ENCODE measurements at regions not wholly inside any gene's neighbourhood (a gene's known extent, or its start where the extent isn't known, plus 50 kb on each side); places are given as distances from the start of the nearest gene placed in this dataset.
A peak's percentile ranks its signal among the peaks of the same experiment; 100 is the strongest.

DNA sequence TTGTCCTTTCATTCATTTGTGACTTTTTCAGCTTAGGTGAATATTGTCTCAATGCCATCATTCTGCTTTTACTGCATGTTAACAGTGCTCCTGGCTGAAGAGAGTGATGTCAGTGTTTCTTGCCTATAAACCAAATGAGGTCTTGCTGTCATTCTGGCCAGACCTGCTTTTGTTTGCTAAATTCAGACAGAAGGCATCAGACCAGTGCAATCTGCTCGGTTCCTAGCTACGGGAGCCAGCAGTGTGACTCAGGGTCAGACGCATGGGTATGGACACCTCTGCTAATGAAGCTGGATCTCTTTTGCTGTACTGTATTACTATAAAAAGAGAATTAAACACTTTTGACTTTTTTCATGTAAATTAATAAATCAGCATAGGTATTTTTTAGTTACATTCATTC lies 178.9 kb downstream of the TMEM182 start (continued):
- TF ChIP-seq, protein P1, sequence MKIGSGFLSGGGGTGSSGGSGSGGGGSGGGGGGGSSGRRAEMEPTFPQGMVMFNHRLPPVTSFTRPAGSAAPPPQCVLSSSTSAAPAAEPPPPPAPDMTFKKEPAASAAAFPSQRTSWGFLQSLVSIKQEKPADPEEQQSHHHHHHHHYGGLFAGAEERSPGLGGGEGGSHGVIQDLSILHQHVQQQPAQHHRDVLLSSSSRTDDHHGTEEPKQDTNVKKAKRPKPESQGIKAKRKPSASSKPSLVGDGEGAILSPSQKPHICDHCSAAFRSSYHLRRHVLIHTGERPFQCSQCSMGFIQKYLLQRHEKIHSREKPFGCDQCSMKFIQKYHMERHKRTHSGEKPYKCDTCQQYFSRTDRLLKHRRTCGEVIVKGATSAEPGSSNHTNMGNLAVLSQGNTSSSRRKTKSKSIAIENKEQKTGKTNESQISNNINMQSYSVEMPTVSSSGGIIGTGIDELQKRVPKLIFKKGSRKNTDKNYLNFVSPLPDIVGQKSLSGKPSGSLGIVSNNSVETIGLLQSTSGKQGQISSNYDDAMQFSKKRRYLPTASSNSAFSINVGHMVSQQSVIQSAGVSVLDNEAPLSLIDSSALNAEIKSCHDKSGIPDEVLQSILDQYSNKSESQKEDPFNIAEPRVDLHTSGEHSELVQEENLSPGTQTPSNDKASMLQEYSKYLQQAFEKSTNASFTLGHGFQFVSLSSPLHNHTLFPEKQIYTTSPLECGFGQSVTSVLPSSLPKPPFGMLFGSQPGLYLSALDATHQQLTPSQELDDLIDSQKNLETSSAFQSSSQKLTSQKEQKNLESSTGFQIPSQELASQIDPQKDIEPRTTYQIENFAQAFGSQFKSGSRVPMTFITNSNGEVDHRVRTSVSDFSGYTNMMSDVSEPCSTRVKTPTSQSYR (CRISPR knock-in tag; IDR thresholded peaks at IDR 0.05) = no peak
- TF ChIP-seq NR3C1 (CRISPR knock-in tag; conservative IDR thresholded peaks at IDR 0.05; ENCODE audit: low read depth) = no peak
- TF ChIP-seq, protein P2, sequence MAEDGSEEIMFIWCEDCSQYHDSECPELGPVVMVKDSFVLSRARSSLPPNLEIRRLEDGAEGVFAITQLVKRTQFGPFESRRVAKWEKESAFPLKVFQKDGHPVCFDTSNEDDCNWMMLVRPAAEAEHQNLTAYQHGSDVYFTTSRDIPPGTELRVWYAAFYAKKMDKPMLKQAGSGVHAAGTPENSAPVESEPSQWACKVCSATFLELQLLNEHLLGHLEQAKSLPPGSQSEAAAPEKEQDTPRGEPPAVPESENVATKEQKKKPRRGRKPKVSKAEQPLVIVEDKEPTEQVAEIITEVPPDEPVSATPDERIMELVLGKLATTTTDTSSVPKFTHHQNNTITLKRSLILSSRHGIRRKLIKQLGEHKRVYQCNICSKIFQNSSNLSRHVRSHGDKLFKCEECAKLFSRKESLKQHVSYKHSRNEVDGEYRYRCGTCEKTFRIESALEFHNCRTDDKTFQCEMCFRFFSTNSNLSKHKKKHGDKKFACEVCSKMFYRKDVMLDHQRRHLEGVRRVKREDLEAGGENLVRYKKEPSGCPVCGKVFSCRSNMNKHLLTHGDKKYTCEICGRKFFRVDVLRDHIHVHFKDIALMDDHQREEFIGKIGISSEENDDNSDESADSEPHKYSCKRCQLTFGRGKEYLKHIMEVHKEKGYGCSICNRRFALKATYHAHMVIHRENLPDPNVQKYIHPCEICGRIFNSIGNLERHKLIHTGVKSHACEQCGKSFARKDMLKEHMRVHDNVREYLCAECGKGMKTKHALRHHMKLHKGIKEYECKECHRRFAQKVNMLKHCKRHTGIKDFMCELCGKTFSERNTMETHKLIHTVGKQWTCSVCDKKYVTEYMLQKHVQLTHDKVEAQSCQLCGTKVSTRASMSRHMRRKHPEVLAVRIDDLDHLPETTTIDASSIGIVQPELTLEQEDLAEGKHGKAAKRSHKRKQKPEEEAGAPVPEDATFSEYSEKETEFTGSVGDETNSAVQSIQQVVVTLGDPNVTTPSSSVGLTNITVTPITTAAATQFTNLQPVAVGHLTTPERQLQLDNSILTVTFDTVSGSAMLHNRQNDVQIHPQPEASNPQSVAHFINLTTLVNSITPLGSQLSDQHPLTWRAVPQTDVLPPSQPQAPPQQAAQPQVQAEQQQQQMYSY (CRISPR knock-in tag; IDR thresholded peaks at IDR 0.05) = no peak
- TF ChIP-seq, protein P3, sequence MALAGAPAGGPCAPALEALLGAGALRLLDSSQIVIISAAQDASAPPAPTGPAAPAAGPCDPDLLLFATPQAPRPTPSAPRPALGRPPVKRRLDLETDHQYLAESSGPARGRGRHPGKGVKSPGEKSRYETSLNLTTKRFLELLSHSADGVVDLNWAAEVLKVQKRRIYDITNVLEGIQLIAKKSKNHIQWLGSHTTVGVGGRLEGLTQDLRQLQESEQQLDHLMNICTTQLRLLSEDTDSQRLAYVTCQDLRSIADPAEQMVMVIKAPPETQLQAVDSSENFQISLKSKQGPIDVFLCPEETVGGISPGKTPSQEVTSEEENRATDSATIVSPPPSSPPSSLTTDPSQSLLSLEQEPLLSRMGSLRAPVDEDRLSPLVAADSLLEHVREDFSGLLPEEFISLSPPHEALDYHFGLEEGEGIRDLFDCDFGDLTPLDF (CRISPR knock-in tag; IDR thresholded peaks at IDR 0.05) = no peak
- TF ChIP-seq, protein P4, sequence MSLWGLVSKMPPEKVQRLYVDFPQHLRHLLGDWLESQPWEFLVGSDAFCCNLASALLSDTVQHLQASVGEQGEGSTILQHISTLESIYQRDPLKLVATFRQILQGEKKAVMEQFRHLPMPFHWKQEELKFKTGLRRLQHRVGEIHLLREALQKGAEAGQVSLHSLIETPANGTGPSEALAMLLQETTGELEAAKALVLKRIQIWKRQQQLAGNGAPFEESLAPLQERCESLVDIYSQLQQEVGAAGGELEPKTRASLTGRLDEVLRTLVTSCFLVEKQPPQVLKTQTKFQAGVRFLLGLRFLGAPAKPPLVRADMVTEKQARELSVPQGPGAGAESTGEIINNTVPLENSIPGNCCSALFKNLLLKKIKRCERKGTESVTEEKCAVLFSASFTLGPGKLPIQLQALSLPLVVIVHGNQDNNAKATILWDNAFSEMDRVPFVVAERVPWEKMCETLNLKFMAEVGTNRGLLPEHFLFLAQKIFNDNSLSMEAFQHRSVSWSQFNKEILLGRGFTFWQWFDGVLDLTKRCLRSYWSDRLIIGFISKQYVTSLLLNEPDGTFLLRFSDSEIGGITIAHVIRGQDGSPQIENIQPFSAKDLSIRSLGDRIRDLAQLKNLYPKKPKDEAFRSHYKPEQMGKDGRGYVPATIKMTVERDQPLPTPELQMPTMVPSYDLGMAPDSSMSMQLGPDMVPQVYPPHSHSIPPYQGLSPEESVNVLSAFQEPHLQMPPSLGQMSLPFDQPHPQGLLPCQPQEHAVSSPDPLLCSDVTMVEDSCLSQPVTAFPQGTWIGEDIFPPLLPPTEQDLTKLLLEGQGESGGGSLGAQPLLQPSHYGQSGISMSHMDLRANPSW (CRISPR knock-in tag; conservative IDR thresholded peaks at IDR 0.05; ENCODE audit: low read depth) = no peak
- TF ChIP-seq, protein P5, sequence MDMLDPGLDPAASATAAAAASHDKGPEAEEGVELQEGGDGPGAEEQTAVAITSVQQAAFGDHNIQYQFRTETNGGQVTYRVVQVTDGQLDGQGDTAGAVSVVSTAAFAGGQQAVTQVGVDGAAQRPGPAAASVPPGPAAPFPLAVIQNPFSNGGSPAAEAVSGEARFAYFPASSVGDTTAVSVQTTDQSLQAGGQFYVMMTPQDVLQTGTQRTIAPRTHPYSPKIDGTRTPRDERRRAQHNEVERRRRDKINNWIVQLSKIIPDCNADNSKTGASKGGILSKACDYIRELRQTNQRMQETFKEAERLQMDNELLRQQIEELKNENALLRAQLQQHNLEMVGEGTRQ (CRISPR knock-in tag; IDR thresholded peaks at IDR 0.05) = no peak

DNA sequence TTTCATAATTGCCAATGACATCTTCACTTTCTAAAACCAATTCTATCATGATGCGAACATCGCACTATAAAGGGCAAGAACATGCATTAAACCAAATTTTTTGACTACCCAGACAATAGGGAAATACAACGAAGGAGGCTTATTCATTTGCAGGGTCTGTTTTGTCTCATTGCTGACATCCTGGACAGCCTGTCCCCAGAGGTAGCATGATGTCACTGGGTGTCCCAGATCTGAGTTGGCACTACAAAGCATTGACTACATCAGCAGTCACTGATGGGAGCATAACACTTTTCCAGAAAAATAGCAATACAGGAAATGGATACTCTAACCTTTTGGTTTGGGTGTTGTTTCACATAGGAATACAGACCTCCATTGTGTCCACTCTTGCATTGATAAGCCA lies 180.3 kb downstream of the TMEM182 start:
- H3K36me3 Mint-ChIP-seq = no peaks in the 10 kb centered on the region; the same call in 1 of the 2 replicates
- no peaks in the 10 kb centered on the region for H3K27me3 Mint-ChIP-seq (ENCODE audit: low read depth)
- no peak for TF ChIP-seq ESRRA (CRISPR knock-in tag; IDR thresholded peaks at IDR 0.05; ENCODE audit: borderline replicate concordance)
- DNase-seq (ENCODE audit: low spot score) (no peak), ATAC-seq (no peak)
- no peaks in the 10 kb centered on the region for H3K4me1 Mint-ChIP-seq
- ChIA-PET POLR2A (no interaction called here), CTCF (interaction anchor here (0.8 kb wide), 1 partner anchor 102 kb away, joined by 3 read pairs; no protein-coding TSS in a partner anchor)
- H3K4me3 Mint-ChIP-seq = no peak overlapping the region
- H3K9me3 Mint-ChIP-seq = peaks cover 12% of the 10 kb centered on the region
- H3K27ac Mint-ChIP-seq = no peak overlapping the region

DNA sequence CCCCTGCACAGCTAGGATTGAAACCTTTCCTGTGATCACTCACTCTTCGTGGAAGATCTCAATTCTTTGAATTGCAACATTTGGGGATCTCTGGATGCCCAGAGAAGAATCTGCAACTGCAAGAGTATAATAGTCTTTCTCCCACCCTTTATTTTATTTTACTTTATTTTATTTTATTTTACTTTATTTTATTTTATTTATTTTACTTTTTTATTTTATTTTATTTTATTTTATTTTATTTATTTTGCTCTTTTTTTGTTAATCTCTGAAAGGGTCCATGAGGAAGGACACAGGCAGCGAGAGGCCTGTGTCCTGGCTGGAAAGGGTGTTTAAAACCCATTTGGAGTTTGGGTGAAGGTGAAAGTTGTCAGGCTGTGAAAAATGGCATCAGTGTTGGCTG lies 181.4 kb downstream of the TMEM182 start:
- ChIA-PET CTCF (no interaction called here), POLR2A (no interaction called here)
- Mint-ChIP-seq H3K27ac (no peak overlapping the region), H3K9me3 (peaks cover 12% of the 10 kb centered on the region), H3K4me3 (no peak overlapping the region), H3K4me1 (no peaks in the 10 kb centered on the region), H3K27me3 (ENCODE audit: low read depth) (no peaks in the 10 kb centered on the region), H3K36me3 (no peaks in the 10 kb centered on the region; the same call in 1 of the 2 replicates)
- DNase-seq (ENCODE audit: low spot score) (no peak), ATAC-seq (no peak)
- peak; percentile 99 for TF ChIP-seq HMGA2 (CRISPR knock-in tag; IDR thresholded peaks at IDR 0.05)
- no peak for TF ChIP-seq PRRX2 (CRISPR knock-in tag; IDR thresholded peaks at IDR 0.05)

Measured in WTC11 (cell line).